ENCODE measurements at regions not wholly inside any gene's neighbourhood (a gene's known extent, or its start where the extent isn't known, plus 50 kb on each side); places are given as distances from the start of the nearest gene placed in this dataset.
"Not testable (repeated sequence)": the region's sequence is repeated elsewhere in the genome, so short reads cannot be mapped to it uniquely, and the experiment has no call there.

GRCh38 chr16:29136916-29137315 lies 152.1 kb downstream of the LAT start:
- not testable (repeated sequence) for TF ChIP-seq CTCF (IDR thresholded peaks at IDR 0.05; ENCODE audit: poor library complexity, severe bottlenecking); EZH2 (IDR thresholded peaks at IDR 0.05; ENCODE audit: borderline replicate concordance, insufficient read depth, low read length, poor library complexity, severe bottlenecking); RAD21 (conservative IDR thresholded peaks at IDR 0.05); POLR2AphosphoS5 (IDR thresholded peaks at IDR 0.05); EP300 (conservative IDR thresholded peaks at IDR 0.05; ENCODE audit: poor library complexity, severe bottlenecking)
